Neural cell (in vitro differentiated cells): ENCODE measurements at regions not wholly inside any gene's neighbourhood (a gene's known extent, or its start where the extent isn't known, plus 50 kb on each side); places are given as distances from the start of the nearest gene placed in this dataset.

Experiments
- H2AFZ ChIP-seq: fragments of 200-600, 300-800 bp; sonication (generic), shearing (Covaris generic); 2 replicates; pipeline ENCODE4 v1.6.0; 2014; ENCODE audit warnings: low read depth, mild to moderate bottlenecking, antibody characterized with exemption, low read length, moderate library complexity
- H3F3A ChIP-seq: fragments of 200-600 bp; shearing (Covaris generic); 2 replicates; pipeline ENCODE4 v1.6.1; 2016; ENCODE audit warnings: mild to moderate bottlenecking, moderate library complexity, mixed read lengths, antibody characterized with exemption, low read length; ENCODE audit not compliant: insufficient read depth, poor library complexity, severe bottlenecking
- H3K27ac ChIP-seq: fragments of 200-600, 300-800 bp; sonication (generic), shearing (Covaris generic); 2 replicates; pipeline ENCODE4 v1.5.1; 2014; ENCODE audit warnings: mild to moderate bottlenecking, low read length, moderate library complexity
- H3K27me3 ChIP-seq: fragments of 300-800, 200-600 bp; sonication (generic), shearing (Covaris generic); 2 replicates; pipeline ENCODE4 v1.6.0; 2014; ENCODE audit warnings: mild to moderate bottlenecking, low read depth, low read length, moderate library complexity; ENCODE audit not compliant: insufficient read depth
- H3K36me3 ChIP-seq: fragments of 300-800, 200-600 bp; sonication (generic), shearing (Covaris generic); 2 replicates; pipeline ENCODE4 v1.5.1; 2014; ENCODE audit warnings: mild to moderate bottlenecking, antibody characterized with exemption, low read length, moderate library complexity; ENCODE audit not compliant: insufficient read depth
- H3K4me2 ChIP-seq: fragments of 300-800, 200-600 bp; sonication (generic), shearing (Covaris generic); 2 replicates; pipeline ENCODE4 v1.6.0; 2014; ENCODE audit warnings: mild to moderate bottlenecking, low read length
- H3K4me3 ChIP-seq: fragments of 300-800, 200-600 bp; sonication (generic), shearing (Covaris generic); 2 replicates; pipeline ENCODE4 v1.5.1; 2014; ENCODE audit warnings: mild to moderate bottlenecking, low read length, moderate library complexity
- H3K79me2 ChIP-seq: fragments of 200-600 bp; shearing (Covaris generic); replicated peaks from 2 replicates; pipeline ENCODE4 v1.6.0; 2014; ENCODE audit warnings: mild to moderate bottlenecking, low read length, moderate library complexity; ENCODE audit not compliant: insufficient read depth
- H3K9ac ChIP-seq: fragments of 300-800, 200-600 bp; sonication (generic), shearing (Covaris generic); 2 replicates; pipeline ENCODE4 v1.6.1; 2016; ENCODE audit warnings: mild to moderate bottlenecking, low read length, mixed read lengths
- H3K9me2 ChIP-seq: fragments of 200-600 bp; shearing (Covaris generic); 2 replicates; pipeline ENCODE4 v1.6.1; 2016; ENCODE audit warnings: mild to moderate bottlenecking, low read length, mixed read lengths; ENCODE audit not compliant: insufficient read depth
- H3K9me3 ChIP-seq: fragments of 200-600, 300-800 bp; sonication (generic), shearing (Covaris generic); 2 replicates; pipeline ENCODE4 v1.6.1; 2016; ENCODE audit warnings: mild to moderate bottlenecking, mixed run types, low read length, moderate library complexity, mixed read lengths
- H4K20me1 ChIP-seq: fragments of 200-600 bp; shearing (Covaris generic); 2 replicates; pipeline ENCODE4 v1.6.1; 2016; ENCODE audit warnings: mild to moderate bottlenecking, mixed run types; ENCODE audit not compliant: insufficient read depth
- EP300 ChIP-seq: fragments of 450-650 bp; conservative IDR thresholded peaks from 2 replicates; pipeline ENCODE4 v1.6.1; 2014; ENCODE audit warnings: antibody characterized with exemption, mild to moderate bottlenecking, moderate library complexity; ENCODE audit not compliant: poor library complexity, severe bottlenecking
- EZH2 ChIP-seq: fragments of 200-600, 300-800 bp; shearing (Covaris generic), sonication (generic); IDR thresholded peaks from 2 replicates; pipeline ENCODE4 v1.6.1; 2014; ENCODE audit warnings: antibody characterized with exemption, low read length, borderline replicate concordance, mild to moderate bottlenecking; ENCODE audit not compliant: insufficient read depth, poor library complexity, severe bottlenecking
- MXI1 ChIP-seq: fragments of 450-650 bp; conservative IDR thresholded peaks from 2 replicates; pipeline ENCODE4 v1.6.1; 2014; ENCODE audit warnings: antibody characterized with exemption, mild to moderate bottlenecking; ENCODE audit not compliant: poor library complexity, severe bottlenecking
- POLR2AphosphoS5 ChIP-seq: IDR thresholded peaks from 2 replicates; pipeline ENCODE4 v1.6.1; 2012
- RAD21 ChIP-seq: fragments of 450-650 bp; conservative IDR thresholded peaks from 2 replicates; pipeline ENCODE4 v1.6.1; 2014; ENCODE audit warnings: antibody characterized with exemption, mild to moderate bottlenecking, moderate library complexity
- SMC3 ChIP-seq: fragments of 450-650 bp; conservative IDR thresholded peaks from 2 replicates; pipeline ENCODE4 v1.6.1; 2014; ENCODE audit warnings: antibody characterized with exemption, mild to moderate bottlenecking, moderate library complexity; ENCODE audit not compliant: poor library complexity
- TAF1 ChIP-seq: IDR thresholded peaks from 2 replicates; pipeline ENCODE4 v1.6.1; 2012; ENCODE audit warnings: low read depth
- TF ChIP-seq, protein P1 (sequence below): fragments of 450-650 bp; IDR thresholded peaks from 2 replicates; pipeline ENCODE4 v1.5.1; 2014; ENCODE audit warnings: antibody characterized with exemption, mild to moderate bottlenecking, moderate library complexity; ENCODE audit not compliant: poor library complexity, severe bottlenecking
- TF ChIP-seq, protein P2 (sequence below): IDR thresholded peaks from 2 replicates; pipeline ENCODE4 v1.6.1; 2012; ENCODE audit warnings: borderline replicate concordance

DNA sequence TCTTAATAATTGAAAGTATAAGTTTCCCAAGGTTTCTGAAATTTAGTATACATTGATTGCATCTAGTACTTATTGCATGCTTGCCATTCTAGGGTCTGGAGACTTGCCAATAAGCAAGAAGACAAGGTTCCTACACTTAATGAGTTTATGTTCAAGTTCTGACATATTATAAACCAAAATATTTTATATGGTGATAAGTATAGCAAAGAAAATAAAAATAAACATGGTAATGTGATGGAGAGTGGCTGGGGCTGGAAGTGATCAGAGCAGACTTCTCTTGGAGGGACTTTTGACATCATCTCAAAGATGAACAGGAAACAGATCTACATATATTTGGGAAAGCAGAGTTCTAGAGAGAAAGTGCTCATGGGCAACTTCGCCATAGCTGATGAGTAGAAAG, 119.5 kb upstream of the EPHA4 start:
- Histone ChIP-seq H3K9me3 (no peaks in the 10 kb centered on the region), H3K9me2 (no peaks in the 10 kb centered on the region), H2AFZ (no peak overlapping the region), H3K4me2 (no peak overlapping the region), H3K27ac (no peak overlapping the region), H3F3A (no peaks in the 10 kb centered on the region), H3K79me2 (no peaks in the 10 kb centered on the region), H3K9ac (no peak overlapping the region), H4K20me1 (no peaks in the 10 kb centered on the region), H3K27me3 (no peaks in the 10 kb centered on the region), H3K36me3 (no peaks in the 10 kb centered on the region), H3K4me3 (no peak overlapping the region)
- TF ChIP-seq EZH2 (no peak), POLR2AphosphoS5 (no peak), SMC3 (no peak), EP300 (no peak), RAD21 (no peak), TAF1 (no peak), MXI1 (no peak)
- TF ChIP-seq, protein P1, sequence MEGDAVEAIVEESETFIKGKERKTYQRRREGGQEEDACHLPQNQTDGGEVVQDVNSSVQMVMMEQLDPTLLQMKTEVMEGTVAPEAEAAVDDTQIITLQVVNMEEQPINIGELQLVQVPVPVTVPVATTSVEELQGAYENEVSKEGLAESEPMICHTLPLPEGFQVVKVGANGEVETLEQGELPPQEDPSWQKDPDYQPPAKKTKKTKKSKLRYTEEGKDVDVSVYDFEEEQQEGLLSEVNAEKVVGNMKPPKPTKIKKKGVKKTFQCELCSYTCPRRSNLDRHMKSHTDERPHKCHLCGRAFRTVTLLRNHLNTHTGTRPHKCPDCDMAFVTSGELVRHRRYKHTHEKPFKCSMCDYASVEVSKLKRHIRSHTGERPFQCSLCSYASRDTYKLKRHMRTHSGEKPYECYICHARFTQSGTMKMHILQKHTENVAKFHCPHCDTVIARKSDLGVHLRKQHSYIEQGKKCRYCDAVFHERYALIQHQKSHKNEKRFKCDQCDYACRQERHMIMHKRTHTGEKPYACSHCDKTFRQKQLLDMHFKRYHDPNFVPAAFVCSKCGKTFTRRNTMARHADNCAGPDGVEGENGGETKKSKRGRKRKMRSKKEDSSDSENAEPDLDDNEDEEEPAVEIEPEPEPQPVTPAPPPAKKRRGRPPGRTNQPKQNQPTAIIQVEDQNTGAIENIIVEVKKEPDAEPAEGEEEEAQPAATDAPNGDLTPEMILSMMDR, result no peak
- TF ChIP-seq, protein P2, sequence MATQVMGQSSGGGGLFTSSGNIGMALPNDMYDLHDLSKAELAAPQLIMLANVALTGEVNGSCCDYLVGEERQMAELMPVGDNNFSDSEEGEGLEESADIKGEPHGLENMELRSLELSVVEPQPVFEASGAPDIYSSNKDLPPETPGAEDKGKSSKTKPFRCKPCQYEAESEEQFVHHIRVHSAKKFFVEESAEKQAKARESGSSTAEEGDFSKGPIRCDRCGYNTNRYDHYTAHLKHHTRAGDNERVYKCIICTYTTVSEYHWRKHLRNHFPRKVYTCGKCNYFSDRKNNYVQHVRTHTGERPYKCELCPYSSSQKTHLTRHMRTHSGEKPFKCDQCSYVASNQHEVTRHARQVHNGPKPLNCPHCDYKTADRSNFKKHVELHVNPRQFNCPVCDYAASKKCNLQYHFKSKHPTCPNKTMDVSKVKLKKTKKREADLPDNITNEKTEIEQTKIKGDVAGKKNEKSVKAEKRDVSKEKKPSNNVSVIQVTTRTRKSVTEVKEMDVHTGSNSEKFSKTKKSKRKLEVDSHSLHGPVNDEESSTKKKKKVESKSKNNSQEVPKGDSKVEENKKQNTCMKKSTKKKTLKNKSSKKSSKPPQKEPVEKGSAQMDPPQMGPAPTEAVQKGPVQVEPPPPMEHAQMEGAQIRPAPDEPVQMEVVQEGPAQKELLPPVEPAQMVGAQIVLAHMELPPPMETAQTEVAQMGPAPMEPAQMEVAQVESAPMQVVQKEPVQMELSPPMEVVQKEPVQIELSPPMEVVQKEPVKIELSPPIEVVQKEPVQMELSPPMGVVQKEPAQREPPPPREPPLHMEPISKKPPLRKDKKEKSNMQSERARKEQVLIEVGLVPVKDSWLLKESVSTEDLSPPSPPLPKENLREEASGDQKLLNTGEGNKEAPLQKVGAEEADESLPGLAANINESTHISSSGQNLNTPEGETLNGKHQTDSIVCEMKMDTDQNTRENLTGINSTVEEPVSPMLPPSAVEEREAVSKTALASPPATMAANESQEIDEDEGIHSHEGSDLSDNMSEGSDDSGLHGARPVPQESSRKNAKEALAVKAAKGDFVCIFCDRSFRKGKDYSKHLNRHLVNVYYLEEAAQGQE, result no peak

DNA sequence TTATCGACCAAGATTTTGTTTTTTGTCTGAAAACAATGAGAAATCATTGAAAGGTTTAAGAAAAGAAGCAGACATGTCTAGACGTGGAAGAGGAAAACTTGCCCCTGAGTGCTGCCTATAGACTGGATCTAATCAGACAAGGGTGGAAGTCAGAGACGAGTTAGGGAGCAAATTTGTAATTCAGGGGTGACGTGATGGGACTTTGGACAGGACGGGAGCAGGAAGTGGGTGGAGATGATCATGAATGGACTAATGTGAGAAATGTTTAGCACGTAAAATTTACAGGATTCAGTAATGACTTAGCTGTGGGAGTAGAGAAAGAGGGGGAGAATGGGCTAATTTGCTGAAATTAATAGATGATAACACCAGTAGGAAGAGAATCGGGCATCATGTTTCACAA, 117.0 kb upstream of the EPHA4 start:
- H3K27ac ChIP-seq, result no peak overlapping the region
- no peak overlapping the region for H3K4me3 ChIP-seq
- H4K20me1 ChIP-seq, result no peaks in the 10 kb centered on the region
- no peaks in the 10 kb centered on the region for H3K27me3 ChIP-seq
- no peak overlapping the region for H3K4me2 ChIP-seq
- H3K79me2 ChIP-seq, result no peaks in the 10 kb centered on the region
- H3K9me2 ChIP-seq, result no peaks in the 10 kb centered on the region
- no peak overlapping the region for H3K9ac ChIP-seq
- H3K9me3 ChIP-seq, result no peaks in the 10 kb centered on the region
- no peak for TF ChIP-seq EP300
- TF ChIP-seq, protein P1, result no peak
- TF ChIP-seq RAD21, result no peak
- no peak for TF ChIP-seq EZH2
- no peak for TF ChIP-seq POLR2AphosphoS5
- TF ChIP-seq SMC3, result no peak
- no peak for TF ChIP-seq MXI1
- no peak for TF ChIP-seq TAF1
- TF ChIP-seq, protein P2, result no peak
- H3F3A ChIP-seq, result no peaks in the 10 kb centered on the region
- H3K36me3 ChIP-seq, result no peaks in the 10 kb centered on the region
- H2AFZ ChIP-seq, result no peak overlapping the region
